Neural progenitor cell (in vitro differentiated cells): ENCODE measurements at regions not wholly inside any gene's neighbourhood (a gene's known extent, or its start where the extent isn't known, plus 50 kb on each side); places are given as distances from the start of the nearest gene placed in this dataset.

ENCODE experiments used
- EZH2 ChIP-seq: fragments of 200-600 bp; sonication (generic); IDR thresholded peaks from 2 replicates; pipeline ENCODE4 v1.6.1; 2017; ENCODE audit warnings: antibody characterized with exemption, mild to moderate bottlenecking, moderate library complexity
- EZH2phosphoT487 ChIP-seq: fragments of 200-600 bp; sonication (generic); IDR thresholded peaks from 2 replicates; pipeline ENCODE4 v1.6.1; 2017; ENCODE audit warnings: antibody characterized with exemption
- TF ChIP-seq, protein P1 (sequence below): fragments of 200-600 bp; sonication (generic); IDR thresholded peaks from 2 replicates; pipeline ENCODE4 v1.5.1; 2017; ENCODE audit warnings: antibody characterized with exemption, mild to moderate bottlenecking

DNA sequence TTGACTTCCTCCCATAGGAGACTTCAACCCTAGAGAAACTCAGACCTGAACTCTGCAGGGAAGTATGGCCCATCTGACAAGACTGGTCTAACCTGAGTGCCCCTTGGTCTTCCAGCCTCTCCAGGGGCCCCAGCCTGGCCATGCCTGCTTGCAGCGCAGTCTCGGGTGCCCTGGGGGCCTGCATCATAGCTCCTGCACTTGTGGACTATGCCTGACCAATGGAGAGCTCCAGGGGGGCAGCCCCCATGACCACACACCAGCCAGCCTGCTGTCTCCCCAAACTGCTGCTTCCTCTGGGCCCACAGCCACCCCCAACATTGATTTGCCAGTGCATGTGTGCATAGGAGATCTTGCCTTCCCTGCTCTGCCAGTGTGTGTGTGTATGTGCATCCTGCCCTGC is 608.6 kb upstream of the MARCKS start:
- TF ChIP-seq, protein P1, sequence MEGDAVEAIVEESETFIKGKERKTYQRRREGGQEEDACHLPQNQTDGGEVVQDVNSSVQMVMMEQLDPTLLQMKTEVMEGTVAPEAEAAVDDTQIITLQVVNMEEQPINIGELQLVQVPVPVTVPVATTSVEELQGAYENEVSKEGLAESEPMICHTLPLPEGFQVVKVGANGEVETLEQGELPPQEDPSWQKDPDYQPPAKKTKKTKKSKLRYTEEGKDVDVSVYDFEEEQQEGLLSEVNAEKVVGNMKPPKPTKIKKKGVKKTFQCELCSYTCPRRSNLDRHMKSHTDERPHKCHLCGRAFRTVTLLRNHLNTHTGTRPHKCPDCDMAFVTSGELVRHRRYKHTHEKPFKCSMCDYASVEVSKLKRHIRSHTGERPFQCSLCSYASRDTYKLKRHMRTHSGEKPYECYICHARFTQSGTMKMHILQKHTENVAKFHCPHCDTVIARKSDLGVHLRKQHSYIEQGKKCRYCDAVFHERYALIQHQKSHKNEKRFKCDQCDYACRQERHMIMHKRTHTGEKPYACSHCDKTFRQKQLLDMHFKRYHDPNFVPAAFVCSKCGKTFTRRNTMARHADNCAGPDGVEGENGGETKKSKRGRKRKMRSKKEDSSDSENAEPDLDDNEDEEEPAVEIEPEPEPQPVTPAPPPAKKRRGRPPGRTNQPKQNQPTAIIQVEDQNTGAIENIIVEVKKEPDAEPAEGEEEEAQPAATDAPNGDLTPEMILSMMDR, result no peak
- TF ChIP-seq EZH2 (no peak), EZH2phosphoT487 (no peak)
